ENCODE measurements at regions not wholly inside any gene's neighbourhood (a gene's known extent, or its start where the extent isn't known, plus 50 kb on each side); places are given as distances from the start of the nearest gene placed in this dataset.
"Not testable (repeated sequence)": the region's sequence is repeated elsewhere in the genome, so short reads cannot be mapped to it uniquely, and the experiment has no call there.

- no peak for DNase-seq
Measured at GRCh38 chr13:90732049-90732448, 615.4 kb upstream of the MIR17HG start.

- not testable (repeated sequence) for DNase-seq
Measured at GRCh38 chr13:90734497-90734896, 613.0 kb upstream of the MIR17HG start.

- DNase-seq, result no peak
Measured at GRCh38 chr13:90738881-90739280, 608.6 kb upstream of the MIR17HG start.

- DNase-seq, result no peak
Measured at GRCh38 chr13:90740099-90740498, 607.4 kb upstream of the MIR17HG start.

- no peak for DNase-seq
Measured at GRCh38 chr13:90742381-90742780, 605.1 kb upstream of the MIR17HG start.

GRCh38 chr13:90746230-90746629, 601.3 kb upstream of the MIR17HG start:
- no peak for DNase-seq

GRCh38 chr13:90750021-90750420, 597.5 kb upstream of the MIR17HG start:
- DNase-seq, result no peak

GRCh38 chr13:90751026-90751425, 596.5 kb upstream of the MIR17HG start:
- no peak for DNase-seq

GRCh38 chr13:90752070-90752469, 595.4 kb upstream of the MIR17HG start:
- no peak for DNase-seq

GRCh38 chr13:90757127-90757680, 590.3 kb upstream of the MIR17HG start:
- DNase-seq, result no peak

GRCh38 chr13:90760639-90761038, 586.8 kb upstream of the MIR17HG start:
- no peak for DNase-seq

- DNase-seq, result no peak
Measured at GRCh38 chr13:90763476-90764150, 583.9 kb upstream of the MIR17HG start.

GRCh38 chr13:90766386-90766902, 581.0 kb upstream of the MIR17HG start:
- no peak for DNase-seq

GRCh38 chr13:90768116-90768515, 579.4 kb upstream of the MIR17HG start:
- no peak for DNase-seq

GRCh38 chr13:90769387-90769786, 578.1 kb upstream of the MIR17HG start:
- no peak for DNase-seq

GRCh38 chr13:90770334-90770733, 577.2 kb upstream of the MIR17HG start:
- DNase-seq, result no peak

- DNase-seq, result no peak
Measured at GRCh38 chr13:90773681-90774080, 573.8 kb upstream of the MIR17HG start.

GRCh38 chr13:90776051-90776748, 571.3 kb upstream of the MIR17HG start:
- no peak for DNase-seq

- DNase-seq, result no peak
Measured at GRCh38 chr13:90783273-90783672, 564.2 kb upstream of the MIR17HG start.

- no peak for DNase-seq
Measured at GRCh38 chr13:90787007-90787406, 560.5 kb upstream of the MIR17HG start.

- DNase-seq, result no peak
Measured at GRCh38 chr13:90792335-90792734, 555.2 kb upstream of the MIR17HG start.

- DNase-seq, result no peak
Measured at GRCh38 chr13:90793261-90793820, 554.1 kb upstream of the MIR17HG start.

- no peak for DNase-seq
Measured at GRCh38 chr13:90796474-90796873, 551.0 kb upstream of the MIR17HG start.

- no peak for DNase-seq
Measured at GRCh38 chr13:90797335-90797734, 550.2 kb upstream of the MIR17HG start.

All from right forelimb (tissue), 1 donor.